COLO829 (cell line): ENCODE measurements at regions not wholly inside any gene's neighbourhood (a gene's known extent, or its start where the extent isn't known, plus 50 kb on each side); places are given as distances from the start of the nearest gene placed in this dataset.
"Not testable (repeated sequence)": the region's sequence is repeated elsewhere in the genome, so short reads cannot be mapped to it uniquely, and the experiment has no call there.

ENCODE experiments used
- DNase-seq: peaks from one replicate; pipeline ENCODE4 v3.0.0; 2012; ENCODE audit warnings: low spot score

DNA sequence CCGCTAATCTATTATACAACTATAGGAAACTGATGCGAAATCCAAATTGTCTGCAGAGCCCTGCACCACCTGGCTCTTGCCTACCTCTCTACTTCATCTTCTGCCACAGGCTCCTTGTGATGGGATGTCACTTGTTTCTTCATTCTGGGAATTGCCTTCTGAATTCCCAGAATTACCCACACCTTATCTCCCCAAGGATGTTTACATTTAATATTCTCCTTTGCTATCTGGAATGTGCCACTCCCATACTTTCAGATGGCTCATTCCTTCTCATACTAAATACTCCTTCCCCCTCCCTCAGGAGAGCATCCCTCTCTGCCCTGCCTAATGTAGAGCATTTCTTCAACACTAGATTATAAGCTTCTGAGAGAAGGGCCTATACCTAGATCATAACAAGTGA is 573.1 kb downstream of the GALC start:
- DNase-seq = no peak

DNA sequence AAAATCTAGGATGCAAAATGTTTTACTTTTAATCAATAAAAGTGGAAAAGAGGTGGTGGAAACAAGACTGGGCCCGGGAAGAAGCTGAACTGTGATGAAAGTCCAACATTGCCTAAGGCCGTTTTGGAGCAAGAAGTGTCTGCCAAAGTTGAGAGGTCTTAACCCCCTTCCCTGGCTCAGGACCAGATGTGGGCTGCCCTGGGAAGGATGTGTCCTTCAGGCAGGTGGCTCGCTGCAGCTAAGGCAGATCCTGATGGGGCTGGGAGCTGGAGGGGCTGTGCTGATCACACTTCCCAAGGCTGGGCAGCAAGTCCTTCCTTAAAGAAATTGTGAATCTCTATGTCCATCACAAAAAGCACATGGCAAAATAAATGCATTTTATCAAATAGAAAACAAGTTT is 581.6 kb downstream of the GALC start:
- no peak for DNase-seq

DNA sequence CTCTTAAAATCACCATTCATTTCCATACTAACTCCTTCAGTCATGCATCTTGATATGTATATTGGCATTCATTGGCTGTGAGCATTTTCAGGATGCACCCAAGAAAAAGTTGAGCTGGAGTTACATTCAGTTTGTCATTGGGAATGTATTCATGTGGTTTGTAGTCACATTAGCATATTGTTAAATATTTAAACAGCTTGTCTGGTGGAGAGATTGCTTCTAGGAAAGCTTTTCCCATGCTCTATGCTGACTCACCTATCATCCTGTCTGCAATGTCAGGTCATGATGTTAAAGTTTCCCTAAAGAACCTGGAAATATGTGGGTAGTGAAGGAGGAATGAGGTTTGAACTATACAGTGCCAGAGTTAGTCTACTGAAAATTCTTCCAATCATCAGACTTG is 583.6 kb downstream of the GALC start:
- no peak for DNase-seq

DNA sequence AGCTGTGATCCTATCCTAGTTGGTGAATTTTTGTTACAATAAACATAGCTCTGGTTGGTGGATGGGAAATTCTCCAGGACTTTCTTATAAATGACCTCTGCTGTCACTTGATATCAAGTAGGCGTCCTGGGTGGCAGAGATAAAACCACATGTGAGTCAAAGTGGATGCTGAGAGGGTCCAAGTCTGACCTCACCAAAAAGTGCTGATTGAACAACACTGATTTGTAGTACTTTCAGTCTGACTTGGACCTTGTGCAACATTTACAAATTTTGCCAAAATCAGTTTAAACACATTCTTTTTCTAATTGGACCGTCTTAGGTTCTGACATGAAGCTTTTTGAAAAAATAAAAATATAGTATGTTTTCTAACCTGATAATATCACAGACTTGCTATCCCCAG is 585.6 kb downstream of the GALC start:
- no peak for DNase-seq

DNA sequence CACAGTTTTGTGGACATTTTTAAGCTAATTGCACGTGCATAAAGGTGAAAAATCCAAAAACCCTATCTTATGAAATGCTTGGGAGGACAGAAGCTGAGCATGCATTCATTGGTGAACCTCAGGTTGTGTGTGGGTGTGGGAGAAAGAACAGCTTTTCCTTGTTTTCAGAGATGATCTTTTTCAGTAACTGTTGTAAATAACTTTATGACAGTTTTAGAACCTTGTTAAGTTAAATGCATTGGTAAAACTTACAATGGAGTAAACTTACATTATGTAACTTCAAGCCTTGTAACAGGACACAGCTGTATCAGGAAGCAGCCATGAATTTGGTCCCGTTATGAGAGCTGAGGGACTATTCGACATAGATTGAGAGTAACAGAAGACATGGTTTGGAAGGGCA is 587.4 kb downstream of the GALC start:
- DNase-seq = no peak

DNA sequence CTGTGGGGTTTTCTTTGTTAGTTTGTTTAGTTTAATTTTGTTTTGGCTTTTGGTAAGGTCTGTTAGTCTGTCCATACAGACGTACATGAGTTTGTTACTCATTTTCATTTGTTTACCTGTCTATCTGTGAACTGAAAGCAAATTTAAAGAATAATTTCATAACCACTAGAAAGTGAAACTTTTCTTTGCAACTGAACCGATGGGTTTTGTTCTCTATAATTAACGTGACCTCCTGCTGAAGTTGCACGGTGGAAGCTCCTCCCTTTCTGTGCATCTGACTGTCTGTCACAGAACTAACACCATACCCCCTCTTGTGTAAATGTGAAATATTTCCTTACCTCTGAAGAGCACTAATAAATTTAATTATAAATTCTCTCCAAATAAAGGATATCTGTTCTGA is 595.5 kb downstream of the GALC start:
- no peak for DNase-seq

DNA sequence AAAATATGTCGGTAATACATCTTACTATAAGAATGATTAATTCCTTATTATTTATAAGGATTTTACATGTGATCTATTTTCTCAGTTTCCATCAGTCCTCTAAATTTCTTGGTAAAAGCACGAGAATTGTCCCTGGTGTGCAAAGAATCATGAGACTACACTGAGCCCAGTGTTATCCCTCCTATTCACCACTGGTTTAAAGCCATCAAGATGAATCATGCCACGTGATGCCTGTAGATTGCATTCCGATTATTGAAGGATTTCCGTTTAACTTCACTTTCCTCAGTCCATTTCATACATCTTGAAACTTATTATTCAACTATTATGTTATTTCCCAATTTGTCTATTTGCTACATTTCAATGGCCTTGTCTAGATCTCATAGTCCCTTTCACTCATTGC is 601.9 kb downstream of the GALC start:
- DNase-seq = peak; percentile 78

DNA sequence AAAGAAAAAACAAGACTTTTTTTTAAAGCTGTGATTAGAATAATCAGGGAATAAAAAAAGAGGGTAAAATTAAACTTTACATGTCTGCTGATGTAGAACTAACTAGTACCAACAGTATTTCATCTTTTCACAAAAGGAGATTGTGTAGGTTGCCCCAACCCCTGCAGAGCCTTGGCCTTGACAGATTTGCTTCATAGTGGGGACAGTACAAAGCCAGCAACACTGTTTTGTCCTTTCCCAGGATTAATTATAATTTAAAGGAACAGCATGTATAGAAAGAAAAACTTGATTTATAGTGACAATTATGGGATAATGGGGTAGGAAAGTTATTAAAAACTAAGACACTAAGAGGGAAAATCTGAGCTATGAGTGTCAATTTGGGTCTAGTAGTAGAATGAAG is 604.0 kb downstream of the GALC start:
- no peak for DNase-seq

DNA sequence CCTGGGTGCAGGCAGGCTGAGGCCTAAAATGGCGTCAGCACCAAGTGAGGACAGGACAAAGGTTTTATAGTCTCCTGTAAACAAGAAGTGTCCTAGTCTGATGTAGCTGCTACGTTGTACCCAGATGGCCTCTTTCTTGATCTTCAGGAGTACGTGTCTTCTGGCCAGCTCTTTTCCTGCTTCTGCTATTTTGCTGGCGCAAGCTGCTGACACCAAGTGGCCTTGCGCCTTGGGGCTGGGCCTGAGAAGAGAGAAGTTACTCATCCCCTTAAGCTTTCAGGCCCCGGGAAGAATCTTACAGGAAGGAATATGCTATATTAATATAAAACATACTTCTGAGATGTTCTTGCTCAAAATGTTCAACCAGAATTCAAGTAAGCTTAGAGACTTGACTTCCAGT is 605.2 kb downstream of the GALC start:
- DNase-seq = no peak

DNA sequence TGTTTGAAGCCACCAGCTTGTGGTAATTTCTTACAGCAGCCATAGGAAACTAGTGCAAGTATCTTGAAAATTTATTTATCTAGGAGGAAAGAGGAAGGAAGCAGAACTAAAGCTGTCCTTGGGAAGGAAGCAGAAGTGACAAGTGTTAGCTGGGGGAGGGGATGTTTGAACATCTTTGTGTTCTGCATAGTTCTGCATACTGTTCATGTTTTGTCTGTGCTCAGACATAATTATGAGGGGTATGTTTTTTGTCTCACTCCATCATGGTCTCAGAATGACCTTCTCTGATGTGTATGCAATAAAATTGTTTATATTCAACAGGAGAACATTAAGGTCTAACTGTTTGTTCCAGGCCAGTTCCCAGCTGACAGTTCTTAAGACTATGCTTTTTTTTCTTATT is 606.5 kb downstream of the GALC start:
- DNase-seq = no peak

DNA sequence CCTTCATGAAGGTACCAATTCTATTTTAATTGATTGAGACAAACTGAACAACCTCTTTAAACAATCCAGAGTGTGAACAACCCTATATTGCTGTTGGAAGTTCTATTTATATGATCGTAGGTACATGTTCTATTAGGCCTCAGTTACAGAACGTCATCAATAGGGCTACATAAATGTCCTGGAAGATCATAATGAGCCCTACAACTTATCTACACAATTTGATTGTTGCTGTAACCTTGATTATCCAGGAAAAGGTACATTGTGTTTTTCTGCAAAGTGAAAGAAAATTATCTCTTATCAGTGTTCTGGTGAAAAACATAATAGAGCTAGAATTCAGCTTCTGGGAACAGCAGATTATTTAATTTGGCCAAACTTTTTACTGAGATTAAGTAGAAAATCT is 612.9 kb downstream of the GALC start:
- DNase-seq = no peak

DNA sequence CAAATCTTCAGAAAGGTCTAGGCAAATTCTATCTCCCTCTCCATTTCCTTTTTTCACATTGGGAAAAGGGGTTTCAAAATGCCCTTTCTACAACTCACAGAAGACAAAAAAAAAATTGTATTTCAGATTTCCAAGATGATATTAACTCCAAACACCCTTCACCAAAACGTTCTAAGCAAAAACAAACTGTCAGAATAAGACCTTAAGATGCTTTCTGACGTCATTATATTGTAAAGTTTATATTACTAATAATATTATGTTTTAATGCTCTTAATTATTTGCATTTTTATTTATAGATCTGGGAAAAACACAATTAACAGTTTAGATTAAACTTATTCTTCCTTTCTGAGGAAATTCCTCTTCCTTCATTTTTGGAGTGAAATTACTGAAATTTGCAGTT is 624.2 kb downstream of the GALC start:
- no peak for DNase-seq

DNA sequence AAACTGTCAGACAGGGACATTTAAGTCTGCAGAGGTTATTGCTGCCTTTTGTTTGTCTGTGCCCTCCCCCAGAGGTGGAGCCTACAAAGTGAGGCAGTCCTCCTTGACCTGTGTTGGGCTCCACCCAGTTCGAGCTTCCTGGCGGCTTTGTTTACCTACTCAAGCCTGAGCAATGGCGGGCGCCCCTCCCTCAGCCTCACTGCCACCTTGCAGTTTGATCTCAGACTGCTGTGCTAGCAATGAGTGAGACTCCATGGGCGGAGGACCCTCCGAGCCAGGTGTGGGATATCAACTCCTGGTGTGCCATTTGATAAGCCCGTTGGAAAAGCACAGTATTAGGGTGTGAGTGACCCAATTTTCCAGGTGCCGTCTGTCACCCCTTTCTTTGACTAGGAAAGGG is 632.7 kb downstream of the GALC start:
- not testable (repeated sequence) for DNase-seq

DNA sequence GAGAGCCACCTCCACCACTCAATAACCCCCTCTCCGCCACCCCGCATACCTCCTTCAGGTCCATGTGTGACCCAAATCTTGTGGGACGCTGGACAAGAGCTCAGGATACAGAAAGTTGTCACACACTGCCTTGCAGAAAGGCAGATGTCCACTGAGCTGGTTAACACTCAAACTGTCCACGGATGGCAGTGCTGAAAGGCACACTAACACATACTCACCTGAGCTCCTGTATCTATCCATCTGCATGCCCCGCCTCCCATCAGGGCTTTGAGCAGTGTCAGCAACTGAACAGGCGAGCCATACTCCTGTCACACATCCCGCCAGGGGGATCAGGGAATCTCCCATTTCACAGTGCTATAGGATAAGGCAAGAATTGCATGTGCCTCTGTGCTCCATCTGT is 642.0 kb downstream of the GALC start:
- no peak for DNase-seq

DNA sequence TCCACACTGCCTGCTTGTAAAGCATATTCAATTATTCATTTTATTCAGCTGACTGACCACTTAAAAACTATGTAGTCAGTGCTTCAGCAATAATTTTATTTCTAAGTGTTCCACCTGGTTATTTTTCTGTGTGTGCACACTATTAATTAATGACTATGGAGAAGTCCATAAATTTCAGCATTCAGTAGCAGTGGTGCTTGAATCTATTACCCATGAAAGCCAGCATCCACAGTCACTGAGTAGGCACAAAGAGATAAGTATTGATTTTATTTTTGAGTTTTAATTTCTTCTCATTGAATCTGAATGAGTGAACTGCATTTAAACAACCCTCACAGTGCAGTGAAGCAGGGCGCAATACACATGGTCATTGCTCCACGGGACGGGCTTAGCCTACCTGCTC is 643.1 kb downstream of the GALC start:
- DNase-seq = no peak

DNA sequence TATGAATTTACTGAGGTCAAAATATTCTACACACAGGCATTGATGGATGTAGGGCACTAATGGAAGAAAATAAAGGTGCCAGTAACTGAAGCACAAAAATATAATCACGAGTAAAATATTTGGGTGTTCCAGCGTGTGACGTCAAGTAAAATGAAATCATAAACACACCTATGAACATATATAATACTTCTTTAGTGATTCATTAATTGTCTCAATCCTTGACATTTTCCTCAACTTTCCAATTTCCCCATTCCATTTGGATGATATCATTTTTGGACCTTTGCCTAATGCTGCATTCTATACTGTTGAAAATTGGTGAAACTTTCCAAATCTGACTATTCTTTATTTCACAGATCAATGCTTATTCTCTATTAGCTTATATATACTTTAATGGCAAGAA is 649.3 kb downstream of the GALC start:
- no peak for DNase-seq

DNA sequence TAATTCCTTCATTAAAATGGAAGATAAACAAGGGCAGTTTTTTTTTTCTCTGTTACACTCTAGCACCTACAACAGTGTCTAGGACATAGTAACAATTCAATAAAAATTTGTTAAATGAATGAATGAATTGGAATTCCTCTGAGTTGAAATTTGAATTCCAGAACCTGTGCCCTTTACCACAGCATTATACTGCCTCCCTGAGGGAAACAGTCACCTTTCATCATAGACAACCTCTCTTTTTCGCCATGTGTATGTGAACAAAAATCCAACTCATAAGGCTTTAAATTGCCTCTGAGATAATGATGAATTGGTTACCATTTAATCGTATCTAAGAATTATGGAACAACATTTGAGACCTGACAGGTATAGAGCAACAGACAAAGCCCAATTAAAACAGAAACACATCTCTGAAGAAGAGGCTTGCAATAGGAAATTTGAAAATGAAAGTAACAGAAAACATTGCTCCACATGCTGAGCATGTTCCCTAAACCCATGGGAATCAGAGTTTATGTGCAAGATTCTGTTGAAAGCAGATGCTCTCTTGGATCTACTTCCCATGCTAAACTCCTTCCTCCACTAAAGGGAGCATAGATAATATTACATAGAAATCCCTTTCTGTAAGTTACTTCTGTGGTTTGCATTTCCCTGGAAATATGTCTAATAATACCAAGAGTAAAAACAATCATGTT is 657.8 kb downstream of the GALC start:
- peak; percentile 20 for DNase-seq

DNA sequence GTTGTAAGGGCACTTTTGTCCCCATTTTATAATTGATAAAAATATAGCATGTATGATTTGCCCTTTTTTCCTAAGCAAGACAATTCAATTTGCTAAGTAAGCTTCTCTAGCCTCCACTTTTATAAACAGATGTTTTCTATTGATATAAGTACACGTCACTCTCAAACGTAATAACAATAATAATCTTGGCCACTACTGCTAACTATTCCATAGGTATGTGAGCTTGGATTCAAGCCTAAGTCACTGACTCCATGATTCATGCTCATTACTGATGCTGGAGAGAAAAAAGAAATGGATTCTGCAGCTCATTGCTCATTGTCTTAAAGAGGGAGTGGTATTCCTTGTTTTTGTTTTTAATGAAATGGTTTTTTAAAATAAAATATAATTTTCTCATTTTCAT is 661.0 kb downstream of the GALC start:
- DNase-seq = no peak

DNA sequence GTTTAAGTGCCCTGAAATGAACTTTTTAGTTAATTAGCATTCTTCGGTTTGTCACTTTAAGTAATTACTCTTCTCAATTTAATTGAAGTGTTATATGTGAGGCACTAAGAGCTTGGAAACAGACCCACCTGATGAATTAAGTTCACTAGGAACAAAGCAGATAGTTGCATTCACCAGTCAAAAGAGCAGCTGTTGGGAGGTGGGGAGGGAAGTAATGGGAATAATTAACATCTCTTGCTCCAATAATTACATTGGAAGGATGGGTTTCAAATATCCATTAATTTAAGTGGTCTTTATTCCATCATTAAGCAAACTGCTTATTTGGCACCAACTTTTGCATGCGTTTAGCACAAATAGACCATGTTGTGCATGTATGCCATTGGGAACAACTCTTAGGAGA is 667.2 kb downstream of the GALC start:
- no peak for DNase-seq

DNA sequence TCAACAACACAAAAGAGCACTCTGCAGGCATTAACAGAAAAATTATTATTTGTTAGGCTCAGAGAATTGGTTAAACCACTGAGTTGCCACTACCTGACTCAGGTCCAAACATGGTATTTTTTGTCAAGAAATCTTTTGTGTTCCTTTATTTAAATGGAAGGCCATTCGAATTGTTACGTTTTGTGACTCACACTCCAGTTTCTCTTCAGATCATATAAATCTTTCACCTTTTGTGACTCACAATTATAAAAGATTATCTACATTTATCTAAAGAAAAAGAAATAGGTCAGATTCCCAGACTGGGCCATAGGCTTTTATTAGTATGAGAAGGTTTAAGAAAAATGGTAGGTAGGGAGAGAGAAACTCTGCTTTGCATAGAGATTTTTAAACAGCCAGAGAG is 669.8 kb downstream of the GALC start:
- DNase-seq = no peak

DNA sequence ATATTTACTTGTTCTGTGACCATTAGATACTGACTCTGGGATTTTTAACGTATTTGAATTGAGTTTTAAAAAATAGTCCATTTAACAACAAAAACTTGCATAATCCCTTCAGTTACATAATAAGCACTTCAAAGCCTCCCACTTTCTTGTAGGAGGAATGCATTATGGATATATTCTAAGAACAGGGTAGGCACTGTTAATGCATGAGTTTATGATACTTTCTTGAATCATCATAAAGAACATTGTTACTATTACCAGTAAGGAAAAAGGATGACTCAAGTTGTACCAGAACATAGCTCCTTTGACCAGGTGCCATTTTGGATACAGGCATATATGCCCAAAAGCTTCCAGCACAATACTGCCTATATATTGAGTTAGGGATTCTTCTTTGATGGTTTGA is 671.4 kb downstream of the GALC start:
- peak; percentile 6 for DNase-seq

DNA sequence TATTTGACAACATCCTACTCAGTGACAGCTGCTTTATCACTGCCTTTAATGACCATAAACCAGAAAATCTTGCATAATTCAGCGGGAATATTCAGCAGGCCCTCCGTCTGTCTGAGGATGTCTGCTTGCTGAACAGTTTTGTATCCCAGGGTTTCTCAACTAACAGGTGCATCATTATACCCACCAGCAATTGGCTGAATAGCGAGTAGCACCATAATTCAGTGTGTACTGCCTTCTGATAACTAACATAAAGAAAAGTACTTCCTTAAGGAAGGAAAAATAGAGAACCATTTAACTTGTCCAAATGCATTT is 680.1 kb downstream of the GALC start:
- no peak for DNase-seq

DNA sequence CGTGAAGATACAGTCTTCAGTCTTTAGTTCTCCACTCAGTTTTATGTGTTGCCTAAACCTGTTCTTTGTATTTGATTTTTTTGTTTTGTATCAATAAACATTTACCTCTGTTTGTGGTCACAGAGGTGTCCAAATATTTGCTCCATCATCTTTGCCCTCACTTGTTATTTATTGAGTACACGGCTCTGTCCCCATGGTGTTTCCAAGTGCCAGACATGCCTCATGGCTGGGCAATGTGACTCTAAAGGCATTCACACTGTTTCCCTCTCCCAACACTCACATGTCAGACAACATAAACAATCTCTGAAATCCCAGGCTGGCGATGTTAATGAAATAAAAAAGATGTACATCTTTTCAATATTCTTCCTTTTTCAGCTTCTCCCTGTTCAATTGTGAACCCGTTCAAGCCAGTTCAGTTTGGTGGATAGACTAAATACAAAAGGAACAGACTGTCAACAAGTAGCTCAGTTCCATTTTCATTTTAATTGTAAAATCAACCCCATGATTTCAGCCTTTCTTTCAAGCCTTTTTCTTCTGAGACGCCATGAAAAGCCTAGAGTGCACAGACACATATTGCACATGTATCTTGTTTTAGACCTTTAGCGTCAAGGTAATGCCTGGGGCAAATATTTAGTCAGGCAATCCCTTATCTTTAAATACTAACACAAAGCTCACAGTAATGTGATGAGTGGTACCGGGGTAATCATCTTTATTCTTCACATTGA is 680.7 kb downstream of the GALC start:
- DNase-seq = no peak

DNA sequence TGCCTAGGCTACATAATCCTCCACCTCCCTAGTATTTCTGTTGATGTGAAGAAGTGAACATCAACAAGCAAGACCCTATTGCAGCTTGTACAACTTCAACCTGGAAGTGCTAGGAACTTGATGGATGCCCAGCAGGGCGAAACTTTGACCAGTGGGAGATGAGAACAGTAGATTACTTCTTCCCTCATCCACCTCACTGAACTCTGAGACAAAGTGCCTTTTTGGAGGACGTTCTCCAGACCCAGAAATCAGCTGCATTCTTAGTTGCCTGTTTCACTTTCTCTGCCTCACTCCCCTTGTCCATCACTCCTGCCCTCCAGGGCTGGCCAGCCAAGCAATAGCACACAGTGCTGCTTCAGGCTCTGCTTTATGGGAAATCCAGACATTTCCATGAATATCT is 683.4 kb downstream of the GALC start:
- DNase-seq = no peak
